ENCODE measurements at regions not wholly inside any gene's neighbourhood (a gene's known extent, or its start where the extent isn't known, plus 50 kb on each side); places are given as distances from the start of the nearest gene placed in this dataset.

- DNase-seq (ENCODE audit: low read depth) = no peak
Observed at GRCh38 chr4:34679228-34679627, 1565.1 kb downstream of the ARAP2 start.

GRCh38 chr4:34709564-34709963 lies 1534.8 kb downstream of the ARAP2 start:
- no peak for DNase-seq (ENCODE audit: low read depth)

- no peak for DNase-seq (ENCODE audit: low read depth)
Observed at GRCh38 chr4:34718576-34719245, 1525.6 kb downstream of the ARAP2 start.

GRCh38 chr4:34720571-34720970 lies 1523.7 kb downstream of the ARAP2 start:
- peak; percentile 41 for DNase-seq (ENCODE audit: low read depth)

GRCh38 chr4:34721835-34722234 lies 1522.5 kb downstream of the ARAP2 start:
- DNase-seq (ENCODE audit: low read depth) = no peak

GRCh38 chr4:34723605-34724004 lies 1520.7 kb downstream of the ARAP2 start:
- DNase-seq (ENCODE audit: low read depth) = no peak

GRCh38 chr4:34724491-34724890 lies 1519.8 kb downstream of the ARAP2 start:
- no peak for DNase-seq (ENCODE audit: low read depth)

- no peak for DNase-seq (ENCODE audit: low read depth)
Observed at GRCh38 chr4:34731070-34731469, 1513.2 kb downstream of the ARAP2 start.

- no peak for DNase-seq (ENCODE audit: low read depth)
Observed at GRCh38 chr4:34732176-34732950, 1512.0 kb downstream of the ARAP2 start.

GRCh38 chr4:34733185-34733941 lies 1511.0 kb downstream of the ARAP2 start:
- no peak for DNase-seq (ENCODE audit: low read depth)

GRCh38 chr4:34766935-34767334 lies 1477.4 kb downstream of the ARAP2 start:
- DNase-seq (ENCODE audit: low read depth) = no peak

- DNase-seq (ENCODE audit: low read depth) = no peak
Observed at GRCh38 chr4:34767407-34767806, 1476.9 kb downstream of the ARAP2 start.

GRCh38 chr4:34771632-34772031 lies 1472.7 kb downstream of the ARAP2 start:
- no peak for DNase-seq (ENCODE audit: low read depth)

- no peak for DNase-seq (ENCODE audit: low read depth)
Observed at GRCh38 chr4:34790131-34790530, 1454.2 kb downstream of the ARAP2 start.

GRCh38 chr4:34791209-34791608 lies 1453.1 kb downstream of the ARAP2 start:
- no peak for DNase-seq (ENCODE audit: low read depth)

GRCh38 chr4:34800953-34801352 lies 1443.4 kb downstream of the ARAP2 start:
- no peak for DNase-seq (ENCODE audit: low read depth)

GRCh38 chr4:34814266-34814665 lies 1430.0 kb downstream of the ARAP2 start:
- DNase-seq (ENCODE audit: low read depth) = no peak

- DNase-seq (ENCODE audit: low read depth) = no peak
Observed at GRCh38 chr4:34824515-34824914, 1419.8 kb downstream of the ARAP2 start.

- DNase-seq (ENCODE audit: low read depth) = no peak
Observed at GRCh38 chr4:34826660-34827059, 1417.7 kb downstream of the ARAP2 start.

- no peak for DNase-seq (ENCODE audit: low read depth)
Observed at GRCh38 chr4:34845926-34846325, 1398.4 kb downstream of the ARAP2 start.

- no peak for DNase-seq (ENCODE audit: low read depth)
Observed at GRCh38 chr4:34850421-34850820, 1393.9 kb downstream of the ARAP2 start.

GRCh38 chr4:34850968-34851367 lies 1393.3 kb downstream of the ARAP2 start:
- DNase-seq (ENCODE audit: low read depth) = no peak

GRCh38 chr4:34851411-34851810 lies 1392.9 kb downstream of the ARAP2 start:
- DNase-seq (ENCODE audit: low read depth) = no peak
